ENCODE measurements at regions not wholly inside any gene's neighbourhood (a gene's known extent, or its start where the extent isn't known, plus 50 kb on each side); places are given as distances from the start of the nearest gene placed in this dataset.

GRCh38 chr2:18244845-18245244 is 315.6 kb downstream of the RDH14 start:
- peak; percentile 61 for DNase-seq

- no peak for DNase-seq
Observed at GRCh38 chr2:18243816-18244215, 316.6 kb downstream of the RDH14 start.

DNA sequence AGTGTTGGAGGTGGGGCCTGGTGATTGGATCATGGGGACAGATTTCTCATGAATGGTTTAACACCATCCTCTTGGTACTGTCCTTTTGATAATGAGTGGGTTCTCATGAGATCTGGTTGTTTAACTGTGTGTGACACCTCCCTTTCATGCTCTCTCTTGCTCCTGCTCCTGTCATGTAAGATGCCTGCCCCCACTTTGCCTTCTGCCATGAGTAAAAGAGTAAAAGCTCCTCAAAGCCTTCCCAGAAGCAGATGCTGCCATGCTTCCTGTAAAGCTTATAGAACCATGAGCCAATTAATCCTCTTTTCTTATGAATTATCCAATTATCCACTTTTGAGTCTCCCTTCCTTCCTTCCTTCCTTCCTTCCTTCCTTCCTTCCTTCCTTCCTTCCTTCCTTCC is 317.7 kb downstream of the RDH14 start:
- DNase-seq = no peak

DNA sequence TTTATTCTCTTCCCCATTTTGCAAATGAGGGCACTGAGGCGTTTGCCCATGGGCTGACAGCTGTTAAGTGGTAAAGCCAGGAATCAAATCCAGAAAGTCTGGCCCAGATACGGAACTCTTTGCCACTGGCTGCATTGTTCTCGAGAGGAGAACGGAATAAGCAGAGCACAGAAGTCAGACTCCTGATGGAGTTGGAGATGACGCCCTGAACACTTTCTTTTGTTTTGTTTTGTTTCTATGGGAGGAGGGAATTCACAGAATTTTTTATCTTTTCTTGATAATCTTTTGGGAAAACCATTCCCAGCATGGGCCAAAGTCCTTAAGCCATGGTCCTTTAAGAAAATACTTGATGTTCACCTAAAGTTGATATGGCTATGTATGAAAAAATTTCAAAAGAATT is 322.2 kb downstream of the RDH14 start:
- no peak for DNase-seq

- no peak for DNase-seq
Observed at GRCh38 chr2:18237298-18237697, 323.2 kb downstream of the RDH14 start.

- DNase-seq = no peak
Observed at GRCh38 chr2:18232731-18233438, 327.6 kb downstream of the RDH14 start.

DNA sequence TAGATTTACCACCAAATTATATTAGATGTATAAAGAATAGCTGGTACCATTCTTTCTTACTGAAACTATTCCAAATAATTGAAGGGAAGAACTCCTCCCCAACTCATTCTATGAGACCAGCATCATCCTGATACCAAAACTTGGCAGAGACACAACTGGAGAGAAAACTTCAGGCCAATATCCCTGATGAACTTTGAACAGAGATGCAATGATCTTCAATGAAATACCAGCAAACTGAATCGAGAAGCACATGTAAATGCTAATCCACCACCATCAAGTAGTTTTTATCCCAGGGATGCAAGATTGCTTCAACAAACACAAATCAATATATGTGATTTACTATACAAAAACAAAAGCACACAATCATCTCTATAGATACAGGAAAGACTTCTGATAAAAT is 329.8 kb downstream of the RDH14 start:
- no peak for DNase-seq

- DNase-seq = no peak
Observed at GRCh38 chr2:18219676-18220075, 340.8 kb downstream of the RDH14 start.

DNA sequence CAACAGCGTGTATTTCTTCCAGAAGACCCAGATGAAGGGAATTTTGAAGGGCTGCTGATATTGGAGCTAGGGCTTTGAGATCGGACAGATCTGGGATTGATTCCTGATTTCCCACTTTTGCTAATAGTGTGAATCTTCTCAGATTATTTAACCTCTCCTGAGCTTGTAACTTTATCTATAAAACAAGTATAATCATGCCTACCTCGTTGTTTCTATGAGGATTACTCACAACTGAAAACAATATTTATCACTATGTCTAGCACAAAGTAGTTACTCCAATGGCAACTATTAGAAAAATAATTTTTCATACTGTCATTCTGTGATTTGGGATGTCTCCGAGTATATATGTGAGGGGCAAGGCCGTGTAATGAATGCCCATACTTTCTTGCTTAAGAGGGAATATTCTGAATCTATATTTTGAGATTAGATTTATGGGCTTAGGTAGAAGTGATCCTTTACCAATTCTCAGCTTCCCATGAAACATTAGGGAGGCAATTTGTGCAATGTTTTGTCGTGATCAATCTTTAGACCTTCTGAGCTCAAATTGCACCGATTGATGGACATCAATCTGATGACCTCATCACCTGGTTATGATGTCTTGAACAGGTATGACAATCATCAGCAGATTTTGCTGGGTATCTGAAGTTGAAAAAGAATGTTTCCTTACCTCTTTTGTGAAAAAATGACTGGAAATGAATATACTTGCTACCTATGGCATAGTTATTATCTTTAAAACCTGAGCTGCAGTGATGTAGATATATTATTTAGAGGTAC is 339.9 kb downstream of the KCNS3 start:
- DNase-seq = no peak

DNA sequence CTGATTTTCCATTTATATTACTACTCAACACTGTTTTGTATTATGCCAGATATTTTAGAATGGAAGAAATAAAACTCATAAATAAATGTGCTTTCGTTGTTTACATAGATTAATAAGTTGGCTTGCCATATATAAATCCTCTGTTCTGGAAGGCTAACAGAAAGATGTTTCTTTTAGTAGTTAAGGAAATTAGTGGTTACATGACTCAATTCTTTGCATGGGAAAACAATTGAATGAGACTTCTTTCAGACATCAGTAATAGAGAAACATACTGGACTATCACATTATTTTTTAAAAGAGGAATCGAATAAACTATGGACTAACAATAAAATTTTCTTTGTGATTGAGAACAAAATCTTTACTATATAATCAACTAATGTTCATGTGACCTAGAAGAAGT is 336.5 kb downstream of the KCNS3 start:
- DNase-seq = no peak

DNA sequence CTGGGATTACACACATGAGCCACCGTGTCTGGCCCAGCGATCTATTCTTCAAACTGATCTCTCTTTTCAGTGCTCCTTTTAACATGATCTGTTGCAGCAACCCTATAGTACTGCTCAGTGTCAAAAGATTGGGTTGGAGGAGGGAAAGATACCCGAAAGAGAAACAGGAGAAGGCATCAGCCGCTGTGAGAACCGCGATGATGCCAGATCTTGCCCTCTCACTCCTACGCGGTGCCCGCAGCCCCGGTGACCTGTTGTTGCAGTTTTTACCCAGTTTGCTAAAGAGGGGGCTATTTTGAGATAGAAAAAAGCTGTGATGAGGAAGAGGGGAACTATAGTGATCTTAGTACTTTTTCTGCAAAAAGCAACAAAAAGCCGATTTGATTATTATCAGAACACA is 335.5 kb downstream of the KCNS3 start:
- DNase-seq = no peak

DNA sequence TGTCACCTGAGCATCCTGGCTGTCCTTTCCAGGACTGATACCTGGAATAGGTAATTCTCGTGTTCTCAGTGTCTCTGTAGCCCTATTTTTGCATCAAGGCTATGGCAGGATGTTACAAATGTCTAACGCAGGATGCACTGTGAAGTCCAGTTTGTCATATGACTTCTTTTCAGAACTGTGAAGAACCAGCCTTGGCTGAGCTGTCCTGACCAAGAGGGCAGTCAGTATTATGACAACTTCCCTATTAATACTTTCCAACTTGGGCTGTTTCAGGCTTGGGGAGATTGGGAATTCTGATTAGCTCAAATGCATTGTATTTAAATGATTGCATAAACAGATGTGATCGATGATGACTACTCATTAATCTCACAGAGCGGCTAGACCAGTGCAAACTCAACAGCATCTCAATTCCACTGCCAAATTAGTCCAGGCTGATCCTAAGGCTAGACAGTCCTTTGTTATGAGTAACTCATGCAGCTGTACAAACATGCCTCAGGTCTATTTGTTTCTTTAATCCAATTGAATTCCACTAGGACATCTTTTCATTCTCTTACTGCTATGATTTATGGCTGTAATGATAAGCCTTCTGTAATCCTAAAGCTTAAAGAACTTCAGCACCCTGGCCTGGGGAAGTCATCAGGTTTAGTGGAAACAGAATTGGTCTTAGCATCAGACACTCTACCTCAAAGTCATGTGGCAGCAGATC is 331.6 kb downstream of the KCNS3 start:
- DNase-seq = no peak

- DNase-seq = no peak
Observed at GRCh38 chr2:18208956-18209355, 330.5 kb downstream of the KCNS3 start.

GRCh38 chr2:18200771-18201170 is 322.3 kb downstream of the KCNS3 start:
- DNase-seq = no peak

- no peak for DNase-seq
Observed at GRCh38 chr2:18198677-18199076, 320.2 kb downstream of the KCNS3 start.

- DNase-seq = no peak
Observed at GRCh38 chr2:18194161-18194560, 315.7 kb downstream of the KCNS3 start.

DNA sequence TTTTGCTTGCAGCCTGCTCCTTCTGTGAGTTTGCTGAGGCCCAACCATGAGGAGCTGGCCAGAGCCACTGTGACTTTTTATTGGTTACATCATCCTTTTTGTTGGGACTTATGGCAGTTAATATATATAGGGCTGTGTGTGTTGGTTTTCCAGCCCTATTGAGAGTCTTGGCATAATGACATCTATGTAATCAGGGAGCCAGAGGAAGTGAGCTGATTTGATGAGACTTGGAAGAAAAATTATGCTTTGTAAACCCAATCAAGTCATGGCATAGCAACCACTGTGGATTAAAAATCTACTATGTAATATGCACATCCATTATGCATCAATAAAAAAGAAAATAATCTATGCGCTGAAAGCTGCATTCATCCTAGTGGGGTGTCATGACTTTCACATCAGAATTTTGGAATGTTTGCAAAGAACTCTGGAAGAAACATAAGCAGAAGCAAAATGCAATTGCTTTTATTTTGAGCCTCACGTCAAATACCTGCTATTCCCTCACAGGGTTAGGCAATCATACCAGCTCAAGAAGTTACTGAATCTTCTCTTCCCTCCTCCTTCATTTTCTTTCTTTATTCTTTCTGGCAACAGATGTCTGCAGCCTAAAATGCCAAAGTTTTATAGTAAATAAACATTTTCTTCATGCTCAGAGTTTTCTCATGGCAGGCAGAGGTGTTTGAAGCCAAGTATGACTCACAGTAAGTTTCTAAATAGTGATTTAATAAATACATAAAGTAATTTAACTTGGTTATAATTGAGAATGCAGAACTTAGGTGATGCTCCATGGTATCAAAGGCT is 308.5 kb downstream of the KCNS3 start:
- DNase-seq = no peak

DNA sequence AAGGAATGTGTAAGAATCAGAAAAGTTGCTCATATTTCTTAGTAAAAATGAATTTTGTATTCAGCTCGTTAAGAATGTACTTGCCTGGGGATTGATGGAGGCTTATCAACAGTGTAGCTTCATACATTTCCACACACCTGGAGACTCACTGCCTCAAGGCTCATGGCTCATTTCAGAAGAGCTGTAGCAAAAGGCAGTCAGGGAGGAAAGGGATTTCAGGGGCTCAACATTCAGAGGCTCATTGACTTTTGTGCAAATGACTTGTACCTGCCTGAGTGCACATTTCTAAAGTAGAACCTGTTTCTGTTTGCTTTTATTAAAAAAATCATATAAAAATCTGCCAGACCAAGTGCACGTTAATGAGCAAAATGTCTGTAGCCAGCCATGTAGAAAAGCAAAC is 304.4 kb downstream of the KCNS3 start:
- no peak for DNase-seq

DNA sequence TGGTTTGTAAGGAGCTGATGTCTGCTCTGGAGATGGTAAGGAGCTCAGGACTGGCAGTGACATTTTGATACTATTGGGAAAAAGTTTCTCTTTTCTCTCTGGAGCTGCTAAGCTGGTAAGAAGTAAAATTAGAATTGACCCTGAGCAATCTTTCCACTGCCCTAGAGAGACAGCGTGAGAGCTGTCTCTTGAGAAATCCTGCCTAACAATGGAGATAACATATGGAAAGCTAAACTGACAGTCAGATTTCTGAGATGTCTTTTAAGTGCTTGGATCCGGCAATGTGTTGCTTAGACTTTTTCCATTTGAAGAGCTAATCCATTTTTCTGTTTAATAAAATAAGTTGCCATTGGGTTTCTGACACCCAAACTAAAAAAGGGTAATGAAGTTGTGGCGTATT is 302.4 kb downstream of the KCNS3 start:
- no peak for DNase-seq

DNA sequence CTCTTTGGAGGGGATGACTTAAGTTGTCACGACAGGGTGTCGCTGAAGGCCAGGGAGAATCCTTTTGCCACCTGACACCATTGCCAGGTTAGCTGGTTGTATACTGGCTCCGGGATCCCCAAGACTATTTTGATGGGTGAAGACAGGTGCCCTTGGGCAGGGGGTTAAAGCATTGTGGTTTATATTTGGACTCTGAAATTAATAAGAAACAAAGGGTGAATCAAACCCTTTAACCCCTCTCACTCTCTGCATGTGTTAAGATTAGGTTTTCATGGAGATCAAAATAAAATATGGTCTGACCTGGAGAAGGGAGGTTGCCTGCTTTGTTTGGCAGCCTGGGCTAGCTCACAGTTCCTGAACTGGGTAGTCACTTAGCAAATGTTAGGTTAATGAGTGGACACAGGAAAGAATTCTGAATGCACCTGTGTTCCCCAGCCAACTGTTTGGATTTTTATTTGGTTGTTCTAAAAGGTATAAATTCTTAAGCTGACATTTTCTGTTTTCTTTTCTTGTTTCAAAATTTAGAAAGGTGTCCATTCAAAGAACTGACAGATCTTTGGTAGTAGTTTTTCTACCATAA is 301.7 kb downstream of the KCNS3 start:
- DNase-seq = no peak

GRCh38 chr2:18178736-18179349 is 300.4 kb downstream of the KCNS3 start:
- peak; percentile 29 for DNase-seq

GRCh38 chr2:18176679-18177215 is 298.3 kb downstream of the KCNS3 start:
- no peak for DNase-seq

Measured in NCI-H1092 treated with DMSO at 0.1 percent for 48 hours (cell line).